ENCODE measurements at regions not wholly inside any gene's neighbourhood (a gene's known extent, or its start where the extent isn't known, plus 50 kb on each side); places are given as distances from the start of the nearest gene placed in this dataset.

- no peak for TF ChIP-seq CTCF (conservative IDR thresholded peaks at IDR 0.05)
- no peak for TF ChIP-seq ZFX (IDR thresholded peaks at IDR 0.05)
Observed at GRCh38 chr1:61579802-61580201, 145.1 kb downstream of the TM2D1 start.

Data from C4-2B (cell line).